GM12891 (cell line): ENCODE measurements at regions not wholly inside any gene's neighbourhood (a gene's known extent, or its start where the extent isn't known, plus 50 kb on each side); places are given as distances from the start of the nearest gene placed in this dataset.

Experiments
- POLR2A ChIP-seq: IDR thresholded peaks from 2 replicates; pipeline ENCODE4 v1.6.1; 2011; ENCODE audit warnings: low read depth, low read length, control low read depth
- POLR2AphosphoS5 ChIP-seq: IDR thresholded peaks from 2 replicates; pipeline ENCODE4 v1.6.1; 2011; ENCODE audit warnings: low read depth, low read length, control low read depth
- SPI1 ChIP-seq: IDR thresholded peaks from 2 replicates; pipeline ENCODE4 v1.6.1; 2011; ENCODE audit warnings: low read depth, low read length, control low read depth
- TAF1 ChIP-seq: IDR thresholded peaks from 2 replicates; pipeline ENCODE4 v1.6.1; 2011; ENCODE audit warnings: low read depth, low read length, control low read depth

- no peak for TF ChIP-seq POLR2A
- no peak for TF ChIP-seq SPI1
- no peak for TF ChIP-seq POLR2AphosphoS5
- no peak for TF ChIP-seq TAF1
These were observed 220.7 kb upstream of the ZBED5 start for GRCh38 chr11:11078344-11079086.
